Stimulated activated CD4-positive, alpha-beta T cell treated with anti-CD3 and anti-CD28 coated beads, Interleukin-4, amount 100 ng/mL, for 4 hours (primary cell): ENCODE measurements at regions not wholly inside any gene's neighbourhood (a gene's known extent, or its start where the extent isn't known, plus 50 kb on each side); places are given as distances from the start of the nearest gene placed in this dataset.

Experiments used
- DNase-seq, 2 experiments: peaks; one replicate each; pipeline ENCODE4 v3.0.0-alpha.2; 2020

DNA sequence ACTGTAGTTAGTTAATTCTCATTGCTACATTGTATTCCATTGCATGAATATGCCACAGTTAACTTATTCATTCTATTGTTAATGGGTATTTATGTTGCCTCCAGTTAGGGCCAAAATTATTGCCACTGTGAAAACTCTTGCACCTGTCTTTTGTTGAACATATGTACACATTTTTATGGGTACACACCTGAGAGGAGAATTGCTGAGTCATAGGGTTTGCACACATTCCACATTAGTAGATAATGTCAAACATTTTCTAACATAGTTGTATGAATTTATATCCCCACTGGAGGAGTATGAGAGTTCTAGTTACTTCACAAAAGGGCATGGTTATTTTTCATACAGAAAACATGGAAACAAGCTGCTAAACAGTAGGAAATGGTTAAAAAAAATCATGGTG, 338.4 kb downstream of the FOXO1 start:
- no peak for DNase-seq

DNA sequence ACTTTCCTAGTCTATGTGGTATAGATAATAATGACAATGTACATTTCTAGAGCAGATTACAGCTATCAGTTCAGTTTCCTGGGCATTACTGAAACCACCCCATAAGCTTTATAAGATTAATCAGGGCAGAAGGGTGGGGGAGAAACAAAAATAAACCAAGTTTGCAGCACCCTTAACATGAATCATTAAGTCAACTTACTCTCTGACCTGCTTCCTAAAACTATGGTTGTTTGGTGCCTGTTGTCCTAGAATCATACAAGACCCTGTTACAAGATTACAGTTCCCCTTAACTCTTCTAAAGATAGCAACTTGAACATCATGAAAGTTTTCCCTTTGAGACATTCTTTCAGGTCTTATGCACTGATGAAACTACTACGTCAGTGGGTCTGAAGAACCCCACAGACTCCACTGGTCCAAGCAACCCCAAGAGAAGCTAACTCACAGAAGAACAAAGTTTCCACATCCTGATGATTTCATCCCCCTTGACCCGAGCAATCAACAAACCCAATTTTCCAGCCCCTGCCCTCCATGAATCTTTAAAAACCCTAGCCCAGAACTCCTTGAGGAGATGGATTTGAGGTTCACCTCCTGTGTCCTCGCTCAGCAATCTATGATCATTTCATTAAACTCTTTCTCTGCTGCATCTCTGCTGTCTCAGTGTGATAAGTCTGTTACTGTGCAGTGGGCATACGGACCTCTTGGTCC, 336.5 kb downstream of the FOXO1 start:
- no peak for DNase-seq

DNA sequence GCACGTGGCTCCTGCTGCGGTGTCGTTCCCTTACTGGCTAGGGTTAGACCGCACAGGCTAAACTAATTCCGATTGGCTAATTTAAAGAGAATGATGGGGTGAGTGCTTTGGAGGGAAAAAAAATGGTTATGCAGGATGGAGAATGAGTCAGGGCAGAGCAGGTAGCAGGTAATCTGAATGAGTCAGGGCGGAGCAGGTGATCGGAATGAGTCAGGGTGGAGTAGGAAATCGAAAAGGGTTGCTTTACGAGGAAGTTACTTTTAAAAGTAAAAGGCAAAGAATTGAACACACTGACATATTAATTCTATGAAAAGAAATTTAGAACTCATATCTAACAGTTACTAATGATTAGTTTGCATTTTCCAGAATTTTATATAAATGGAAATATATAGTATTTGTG, 335.5 kb downstream of the FOXO1 start:
- no peak for DNase-seq

DNA sequence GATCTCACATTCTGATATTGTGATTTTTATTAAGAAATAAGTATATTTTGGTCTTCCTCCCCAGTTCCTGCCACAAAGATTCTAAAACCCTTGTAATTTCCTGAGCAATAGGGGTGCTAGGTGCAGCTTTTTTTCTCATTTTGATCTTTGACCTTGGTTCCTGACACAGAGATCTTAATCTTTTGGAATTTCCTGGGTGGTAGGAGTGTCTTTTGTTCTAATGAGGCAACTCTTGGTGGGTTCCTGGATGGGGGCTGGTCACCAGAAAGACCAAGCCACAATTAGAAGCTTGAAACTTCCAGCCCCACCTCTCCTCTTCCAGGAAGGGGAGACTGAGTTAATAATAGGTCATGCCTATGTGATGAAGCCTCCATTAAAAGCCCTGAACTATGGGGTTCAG, 334.6 kb downstream of the FOXO1 start:
- DNase-seq: no peak

DNA sequence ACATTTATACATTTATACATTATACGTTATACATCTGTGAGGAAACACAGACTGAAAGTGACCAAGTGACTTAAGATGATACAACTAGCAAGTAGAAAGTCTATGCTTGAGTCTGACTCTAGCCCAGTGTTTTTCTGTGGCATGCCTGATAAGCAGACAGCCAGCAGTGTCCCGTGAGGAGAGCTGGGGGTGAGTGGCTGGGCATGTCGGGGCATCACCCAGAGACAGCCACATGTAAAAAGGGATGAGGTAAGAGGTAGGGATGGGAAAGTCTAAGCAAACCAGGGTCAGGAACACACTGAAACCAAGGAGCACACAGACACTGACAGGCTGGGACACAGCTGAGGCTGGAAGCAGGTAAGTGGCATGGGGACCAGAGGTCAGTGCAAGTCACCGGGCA, 333.2 kb downstream of the FOXO1 start:
- DNase-seq: no peak

DNA sequence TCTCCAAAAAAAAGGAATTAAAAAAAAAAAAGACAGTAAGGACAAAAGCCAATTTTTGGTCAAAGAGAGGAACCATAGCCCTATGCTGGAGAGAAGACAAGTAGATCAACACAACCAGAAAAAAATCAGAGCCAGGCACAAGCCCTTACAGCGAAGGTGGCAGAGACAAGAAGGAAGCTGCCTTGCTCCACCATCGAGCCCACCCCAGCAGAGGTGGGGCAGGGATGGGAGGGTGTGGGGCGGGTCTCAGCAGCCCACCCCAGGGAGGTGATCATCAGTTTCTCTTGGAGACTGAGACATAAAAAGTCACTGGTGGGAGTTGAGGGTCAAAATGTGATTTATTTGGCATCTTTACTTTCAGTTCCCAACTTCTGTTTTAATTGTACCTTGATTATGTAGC, 332.4 kb downstream of the FOXO1 start:
- DNase-seq: no peak

DNA sequence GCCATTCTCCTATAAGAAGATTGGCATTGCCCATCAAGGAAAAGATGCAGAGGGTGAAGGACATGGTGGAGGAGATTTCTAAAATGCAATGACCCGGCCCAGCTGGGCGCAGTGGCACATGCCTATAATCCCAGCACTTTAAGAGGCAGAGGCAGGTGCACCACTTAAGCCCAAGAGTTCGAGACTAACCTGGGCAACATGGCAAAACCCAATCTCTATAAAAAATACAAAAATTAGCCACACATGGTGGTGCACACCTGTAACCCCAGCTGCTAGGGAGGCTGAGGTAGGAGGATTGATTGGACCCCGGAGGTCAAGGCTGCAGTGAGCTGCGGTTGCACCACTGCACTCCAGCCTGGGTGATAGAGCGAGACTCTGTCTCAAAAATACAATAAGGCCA, 331.8 kb downstream of the FOXO1 start:
- no peak for DNase-seq

DNA sequence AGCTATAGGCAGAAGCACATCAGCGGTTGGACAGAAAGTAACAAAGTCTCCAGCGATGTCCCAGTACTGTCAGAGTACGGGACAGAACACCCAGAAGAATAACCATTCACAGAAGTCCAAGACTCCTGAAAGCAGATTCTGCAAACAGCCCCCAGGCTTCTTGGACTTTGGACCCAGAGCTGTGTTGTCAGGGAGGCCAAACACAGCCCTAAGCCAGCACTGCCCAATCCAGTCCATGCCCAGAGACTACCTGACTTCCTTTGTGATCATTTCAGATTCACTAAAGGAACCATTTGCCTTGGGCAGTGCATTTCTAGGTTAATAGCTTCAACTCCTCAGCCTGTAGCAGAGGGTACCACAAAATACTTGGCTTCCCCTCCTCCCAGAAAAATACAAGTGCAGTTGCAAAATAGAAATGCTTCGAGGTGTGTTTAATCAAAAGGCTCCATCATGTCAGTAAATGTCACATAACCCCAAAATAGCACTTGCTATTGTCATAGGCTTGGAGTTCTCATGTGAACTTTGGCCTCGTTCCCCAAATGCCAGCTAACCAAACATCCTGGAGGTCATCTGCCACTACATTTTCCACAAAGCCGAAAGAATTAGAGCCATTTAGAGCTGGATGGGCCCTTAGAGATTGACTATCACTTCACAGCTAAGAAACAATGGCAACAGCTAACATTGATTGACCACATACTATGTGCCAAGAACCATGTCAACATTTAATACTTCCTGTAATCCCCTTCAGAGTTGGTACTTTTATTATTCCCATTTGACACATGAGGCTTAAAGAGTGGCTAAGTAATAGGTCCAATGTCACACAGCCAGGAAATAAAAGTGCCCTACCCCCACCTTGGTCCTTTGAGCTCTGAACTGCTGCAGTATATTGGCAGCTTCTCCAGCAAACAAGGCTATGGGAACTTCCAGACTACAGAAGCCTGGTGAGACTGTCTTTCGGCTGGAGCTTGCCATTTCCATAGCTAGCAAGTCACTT, 329.9 kb downstream of the FOXO1 start:
- no peak for DNase-seq

DNA sequence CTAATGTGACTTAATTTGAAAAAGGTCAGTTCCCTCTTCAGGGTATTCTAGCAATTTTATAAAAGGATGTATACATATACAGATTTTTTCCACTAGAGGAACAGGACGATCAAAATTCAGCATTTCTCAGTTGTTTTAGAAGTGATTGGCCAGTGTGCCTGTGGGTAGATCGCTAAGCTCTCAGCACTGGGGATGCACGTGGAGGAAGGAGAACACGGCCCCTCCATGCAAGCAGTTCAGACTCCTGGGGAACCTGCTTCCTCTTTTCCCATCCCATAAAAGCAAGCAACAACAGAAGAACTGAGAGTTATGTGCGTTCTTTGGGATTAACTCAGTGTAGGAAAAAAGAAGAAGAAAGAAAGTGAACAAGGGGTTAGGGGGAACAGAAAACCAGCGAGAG, 328.8 kb downstream of the FOXO1 start:
- DNase-seq: no peak

DNA sequence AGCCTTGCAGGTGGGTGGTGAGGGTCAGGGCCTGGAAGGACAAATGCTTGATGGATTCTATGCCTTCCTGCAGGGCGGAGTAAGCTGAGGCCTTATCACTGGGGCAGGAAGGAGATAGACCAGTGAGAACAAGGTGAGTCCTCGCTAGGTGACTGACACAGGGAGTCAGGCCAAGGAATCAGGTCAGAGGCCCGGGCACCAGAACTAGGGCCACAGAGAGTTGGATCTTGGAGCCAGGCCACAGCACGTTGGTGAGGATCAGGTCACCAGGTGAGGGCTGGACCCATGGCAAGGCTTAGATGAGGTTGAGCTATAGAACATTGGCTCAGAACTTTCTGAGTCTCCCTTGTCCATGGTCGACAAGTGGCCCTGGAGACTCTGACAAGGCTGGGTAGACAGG, 328.2 kb downstream of the FOXO1 start:
- no peak for DNase-seq

DNA sequence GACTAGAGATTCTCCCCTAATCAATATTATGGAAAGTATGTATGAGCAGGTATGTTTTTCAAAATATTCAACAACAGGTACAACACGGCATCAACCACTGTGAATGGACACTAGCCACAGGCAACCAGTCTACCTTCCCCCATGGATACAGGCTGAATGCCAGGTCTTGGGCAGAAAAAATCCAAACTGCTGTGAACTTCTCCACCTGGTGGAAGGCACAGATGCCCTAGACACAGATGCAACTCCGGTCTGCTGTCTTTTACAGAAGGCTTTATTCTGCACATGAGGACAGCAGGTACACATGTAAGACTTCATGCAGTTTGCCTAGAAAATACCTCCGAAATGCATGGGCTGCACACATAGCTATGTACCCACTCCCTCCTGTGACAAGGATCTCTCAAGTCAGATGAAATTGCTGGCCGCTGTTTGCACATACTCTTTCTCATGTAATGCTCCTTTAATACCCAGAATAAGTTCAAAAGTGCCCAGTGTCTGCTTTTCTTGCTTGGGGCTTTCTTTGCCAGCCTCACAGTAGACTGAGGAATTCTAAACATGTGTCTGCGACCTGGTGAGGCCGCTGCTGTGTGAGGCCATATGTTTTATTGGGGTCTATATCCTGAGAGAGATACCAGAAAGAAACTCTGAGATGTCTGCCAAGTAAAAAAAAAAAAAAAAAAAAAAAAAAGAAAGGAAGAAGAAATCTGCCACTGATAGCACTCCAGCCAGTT, 325.9 kb downstream of the FOXO1 start:
- DNase-seq: no peak

DNA sequence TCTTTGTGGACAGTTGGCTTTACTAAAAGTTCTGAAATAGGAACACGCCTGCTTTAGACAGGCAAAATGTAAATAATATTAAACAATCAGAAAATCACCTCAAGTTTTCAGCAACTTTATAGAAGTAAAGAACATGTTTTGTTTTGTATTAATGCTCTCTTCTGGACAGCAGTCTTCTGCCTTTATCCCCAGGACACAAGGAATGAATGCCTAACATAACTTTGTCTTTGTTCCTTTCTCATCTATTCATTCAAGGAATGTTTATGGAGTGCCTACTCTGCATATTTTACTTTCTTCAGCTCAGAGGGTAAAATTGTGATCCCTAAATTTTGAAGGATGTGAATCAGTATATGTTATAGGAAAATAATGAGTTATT, 325.4 kb downstream of the FOXO1 start:
- DNase-seq: no peak

DNA sequence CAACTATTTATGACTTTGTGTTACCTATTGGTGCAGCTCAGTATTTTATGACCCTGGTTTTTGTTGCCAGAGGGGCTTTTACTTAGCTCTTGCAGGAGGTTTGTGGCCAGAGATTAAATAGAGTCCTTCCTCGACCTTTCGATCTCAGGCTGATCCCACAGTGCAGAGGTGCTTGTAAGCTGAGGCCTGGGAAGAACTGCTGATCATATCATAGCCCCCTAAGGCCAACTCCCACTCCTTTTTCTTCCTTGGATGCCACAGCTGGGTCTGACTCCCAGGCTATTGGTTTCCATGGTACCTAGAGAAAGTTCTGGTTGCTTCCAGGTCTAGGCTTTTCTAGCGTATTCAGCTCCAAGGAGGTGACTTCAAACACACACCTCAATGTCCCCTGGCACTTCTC, 324.9 kb downstream of the FOXO1 start:
- no peak for DNase-seq

DNA sequence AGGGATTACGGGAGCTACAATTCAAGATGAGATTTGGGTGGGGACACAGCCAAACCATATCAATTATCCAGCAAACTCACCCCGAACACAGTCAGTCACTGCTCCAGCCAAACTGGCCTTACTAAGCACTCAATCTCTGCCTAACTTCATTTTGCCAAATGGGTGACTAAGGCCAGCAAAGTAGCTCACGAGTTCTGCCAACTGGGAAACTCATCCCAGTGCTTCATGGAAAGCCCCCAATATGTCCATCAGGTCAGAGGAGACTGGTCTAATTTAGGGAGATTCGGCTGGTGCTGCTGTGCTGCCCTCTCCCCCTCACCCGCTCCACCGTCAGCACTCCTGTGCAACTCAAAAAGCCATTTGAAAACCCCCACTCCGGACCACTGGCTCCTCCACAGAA, 324.0 kb downstream of the FOXO1 start:
- DNase-seq: no peak

DNA sequence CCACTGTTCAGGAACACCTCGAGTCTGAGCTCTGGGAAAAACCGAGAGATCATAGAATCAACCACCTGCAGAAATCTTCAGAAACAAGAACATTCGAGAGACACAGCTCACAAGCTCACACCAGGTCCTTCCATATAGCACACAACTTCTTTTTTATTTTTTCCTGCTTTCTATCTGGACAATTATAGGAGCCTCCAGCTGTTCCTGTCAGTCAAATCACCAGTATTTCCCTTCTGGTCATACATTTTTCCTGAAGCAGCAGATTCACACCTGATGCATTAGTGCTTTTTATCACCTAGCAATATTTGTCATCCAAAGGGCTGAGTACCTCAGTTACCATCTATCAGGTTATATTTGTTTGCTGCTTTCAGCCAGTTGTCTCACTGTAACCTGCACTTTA, 323.5 kb downstream of the FOXO1 start:
- no peak for DNase-seq

DNA sequence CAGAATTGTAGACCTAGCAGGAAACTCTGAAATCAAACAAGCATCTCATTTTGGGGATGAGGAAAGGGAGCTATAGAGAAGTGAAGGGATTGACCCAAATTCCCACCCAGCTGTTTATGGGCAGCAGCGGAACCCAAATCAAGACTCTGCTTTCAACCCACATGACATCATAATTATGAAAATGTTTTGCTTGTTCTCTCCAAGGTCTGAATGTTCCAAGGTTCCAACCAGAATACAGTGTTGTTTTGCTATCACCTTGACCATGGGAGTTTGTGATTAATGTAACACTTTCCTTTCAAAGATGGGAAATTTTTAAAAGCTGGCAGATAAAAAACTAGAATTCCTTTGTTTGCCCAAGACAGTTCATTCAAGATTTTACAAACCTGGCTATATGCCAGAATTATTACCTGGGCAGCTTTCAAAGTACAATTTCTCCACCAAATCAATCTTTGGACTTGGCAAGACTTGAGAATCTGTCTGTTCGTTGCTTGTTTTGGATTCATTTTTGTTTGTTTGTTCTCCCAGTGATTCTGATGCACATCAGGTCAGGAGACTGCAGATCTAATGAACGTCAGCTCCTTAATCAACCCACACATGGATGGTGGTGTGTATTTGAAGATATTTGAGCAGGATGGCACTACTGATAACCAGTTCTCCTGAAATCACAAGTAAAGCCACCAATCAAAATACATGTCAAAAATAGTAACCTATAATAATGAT, 322.7 kb downstream of the FOXO1 start:
- no peak for DNase-seq

DNA sequence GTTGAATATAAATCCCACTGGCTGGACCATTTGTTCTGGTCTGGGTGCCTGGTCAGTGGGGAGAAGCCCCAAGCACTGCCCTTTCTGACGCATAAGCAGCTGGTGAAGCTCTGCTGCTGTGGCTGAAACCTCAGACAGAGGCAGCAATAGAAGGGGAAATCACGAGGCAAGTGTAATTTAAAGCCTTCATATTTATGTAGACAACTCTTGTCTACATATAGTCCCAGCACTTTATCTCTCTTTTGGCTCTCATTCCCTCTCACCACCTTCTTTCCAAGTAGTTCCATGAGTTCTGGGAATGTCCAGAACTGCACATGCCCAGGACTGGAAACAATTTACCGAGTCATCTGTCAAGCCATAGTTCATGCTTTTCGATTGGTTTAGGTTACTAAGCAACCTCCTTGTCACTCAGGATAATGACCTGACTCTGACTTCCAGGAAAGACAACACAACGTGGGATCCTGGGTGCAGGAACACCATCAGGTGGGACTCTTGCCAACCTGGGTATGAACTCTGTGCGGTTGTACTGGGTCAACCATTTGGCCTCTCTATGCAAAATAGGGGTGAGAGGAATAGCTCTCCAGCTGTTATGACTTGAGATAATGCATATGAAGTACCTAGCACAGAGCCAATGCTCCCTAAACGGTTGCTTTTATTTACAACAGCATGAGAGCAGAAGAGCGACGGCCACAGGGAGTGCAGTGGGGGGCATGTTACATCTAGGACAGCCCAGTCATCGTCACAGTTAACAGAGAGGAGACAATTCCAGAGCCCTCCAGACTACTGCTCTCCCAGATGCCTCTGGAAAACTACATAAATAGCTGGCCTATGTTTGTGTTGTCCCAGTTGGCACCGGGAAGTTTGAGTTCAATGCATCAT, 321.9 kb downstream of the FOXO1 start:
- DNase-seq: no peak

DNA sequence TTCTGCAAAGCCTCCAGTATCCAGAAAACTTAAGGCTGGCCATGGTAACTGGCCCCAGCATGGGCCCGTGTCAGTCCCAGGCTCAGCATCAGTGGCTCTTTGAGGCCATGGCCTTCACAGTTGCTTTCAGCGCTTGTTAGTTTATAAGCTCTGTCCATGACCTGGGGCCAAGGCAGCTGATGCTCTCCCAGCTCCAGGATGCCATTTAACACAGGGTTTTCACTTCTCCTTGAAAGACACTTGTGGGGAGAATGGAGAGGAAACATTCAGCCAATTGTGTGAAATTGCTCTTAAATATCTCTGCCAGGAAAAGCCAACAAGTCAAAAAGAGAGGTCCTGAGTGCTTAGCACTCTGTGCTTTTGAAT, 321.3 kb downstream of the FOXO1 start:
- no peak for DNase-seq

DNA sequence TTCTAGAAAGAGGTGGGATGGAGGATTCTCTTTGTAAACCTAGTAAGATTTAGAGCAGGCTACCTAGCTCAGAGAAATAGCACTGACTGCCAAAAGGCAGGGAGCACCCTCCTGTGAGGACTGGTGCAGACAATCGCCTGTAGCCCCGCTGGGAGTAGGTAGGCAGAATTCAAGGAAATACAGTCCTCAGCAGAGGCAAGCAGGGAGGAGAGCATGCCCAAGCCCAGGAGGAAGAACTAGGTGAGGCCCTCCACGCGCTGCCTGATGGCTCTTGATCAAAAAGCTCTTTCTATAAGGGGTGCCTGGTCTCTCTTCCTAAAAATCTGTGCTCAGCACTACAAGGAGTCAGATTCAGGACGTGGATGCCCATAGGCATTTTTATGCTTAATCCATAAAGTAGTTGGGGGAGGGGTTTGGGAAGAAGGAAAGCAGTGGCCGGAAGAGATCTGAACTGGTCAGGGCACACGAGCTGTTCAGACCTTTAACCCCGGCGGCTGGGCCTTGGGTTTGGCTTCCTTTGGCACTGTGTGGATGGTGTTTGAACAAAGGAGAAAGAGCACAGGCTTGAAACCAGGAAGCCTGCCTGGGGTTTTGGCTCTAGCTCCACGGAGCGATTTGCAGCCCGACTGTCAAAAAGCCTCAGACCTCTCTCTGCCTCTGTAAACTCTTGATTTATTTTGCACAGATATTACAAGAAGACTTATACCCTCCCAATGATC, 320.6 kb downstream of the FOXO1 start:
- no peak for DNase-seq

DNA sequence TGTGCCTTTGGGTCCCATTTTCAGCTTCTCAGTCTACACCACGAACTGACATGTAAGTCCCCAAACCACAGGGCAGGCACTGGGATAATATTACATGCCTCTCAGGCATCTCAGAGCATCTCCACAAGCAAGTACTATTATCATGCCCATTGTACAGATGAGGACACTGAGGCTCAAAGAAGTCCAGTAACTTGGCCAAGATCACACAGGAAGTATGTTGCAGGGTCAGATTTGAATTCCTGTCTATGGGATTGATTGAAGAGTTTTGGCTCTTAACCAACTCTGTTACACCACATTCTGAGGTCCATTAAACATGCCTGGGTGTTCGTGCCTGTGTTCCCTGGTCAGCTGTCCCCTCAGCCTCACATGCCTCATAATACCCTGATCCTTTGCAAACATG, 319.8 kb downstream of the FOXO1 start:
- no peak for DNase-seq

DNA sequence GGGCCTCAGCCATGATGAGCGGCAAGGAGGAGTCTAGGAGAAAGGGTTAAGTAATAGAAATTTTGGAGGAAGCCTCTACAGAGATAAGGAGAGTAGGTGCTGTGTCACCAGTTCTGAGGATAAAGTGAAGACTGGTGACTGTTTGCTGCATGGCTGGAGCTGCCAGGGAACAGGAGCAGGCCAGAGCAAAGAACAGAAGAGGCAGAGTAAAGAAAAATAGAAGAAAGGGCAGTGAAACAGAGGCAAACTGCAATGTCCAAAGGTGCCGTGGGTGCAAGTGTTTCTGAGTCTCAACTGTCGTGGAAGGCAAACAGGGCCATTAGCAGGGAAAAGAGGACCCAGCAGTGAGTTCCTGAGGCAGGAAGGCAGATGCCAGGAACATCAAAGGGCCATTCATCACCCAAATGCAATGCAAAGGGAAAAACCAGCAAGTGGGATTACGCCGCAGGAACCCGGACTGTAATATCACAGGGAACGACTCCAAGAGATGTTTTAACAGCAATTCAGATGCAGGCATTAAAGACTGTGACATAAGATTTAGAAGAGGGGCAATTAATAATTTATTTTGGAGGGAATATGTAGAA, 318.3 kb downstream of the FOXO1 start:
- DNase-seq: no peak
